Esophagus squamous epithelium (tissue), 4 donors: ENCODE measurements at regions not wholly inside any gene's neighbourhood (a gene's known extent, or its start where the extent isn't known, plus 50 kb on each side); places are given as distances from the start of the nearest gene placed in this dataset.

ENCODE experiments used
- CTCF ChIP-seq, 6 experiments: fragments of 450-650 bp in 4 of 6; fragments of 200-600 bp in 2 of 6; sonication (generic) in 2 of 6; IDR thresholded peaks; one replicate each; pipeline ENCODE4 v1.5.1; 2016 to 2019; ENCODE audit warnings: antibody characterized with exemption in 6 of 6, mild to moderate bottlenecking in 4 of 6, moderate library complexity in 4 of 6
- POLR2A ChIP-seq, 4 donors: fragments of 450-650 bp; IDR thresholded peaks; one replicate each; pipeline ENCODE4 v1.6.1; 2017; ENCODE audit warnings: antibody characterized with exemption in 4 of 4, mild to moderate bottlenecking in 4 of 4, moderate library complexity in 3 of 4

GRCh38 chr6:164114651-164115050, 700.1 kb downstream of the QKI start:
- no peak for TF ChIP-seq POLR2A (IDR thresholded peaks at IDR 0.05)
- no peak for TF ChIP-seq CTCF (IDR thresholded peaks at IDR 0.05)
